Vagina (tissue), 2 donors: ENCODE measurements at regions not wholly inside any gene's neighbourhood (a gene's known extent, or its start where the extent isn't known, plus 50 kb on each side); places are given as distances from the start of the nearest gene placed in this dataset.

ENCODE experiments used
- DNase-seq, 2 donors: peaks; one replicate each; pipeline ENCODE4 v3.0.0-alpha.2; 2017; ENCODE audit errors: extremely low spot score in 2 of 2
- H3K27ac ChIP-seq: fragments of 200-600 bp; sonication (generic); one replicate; pipeline ENCODE4 v1.5.1; 2019
- H3K27me3 ChIP-seq: fragments of 200-600 bp; sonication (generic); one replicate; pipeline ENCODE4 v1.5.1; 2019
- H3K36me3 ChIP-seq, 2 donors: fragments of 200-600 bp; sonication (generic); one replicate each; pipeline ENCODE4 v1.5.1; 2017 to 2019
- H3K4me1 ChIP-seq: fragments of 200-600 bp; sonication (generic); one replicate; pipeline ENCODE4 v1.5.1; 2019
- H3K4me3 ChIP-seq, 2 donors: fragments of 200-600 bp; sonication (generic); 1 replicate in 1 of 2; 2 replicates in 1 of 2; pipeline ENCODE4 v1.5.1; 2016 to 2019
- H3K9me3 ChIP-seq: fragments of 200-600 bp; sonication (generic); one replicate; pipeline ENCODE4 v1.5.1; 2019
- POLR2A ChIP-seq, 2 donors: fragments of 450-650 bp; IDR thresholded peaks; one replicate each; pipeline ENCODE4 v1.6.1; 2017; ENCODE audit warnings: antibody characterized with exemption in 2 of 2, mild to moderate bottlenecking in 2 of 2, moderate library complexity in 2 of 2
- POLR2AphosphoS5 ChIP-seq, 2 donors: sonication (generic); formaldehyde crosslinking; IDR thresholded peaks; one replicate each; pipeline ENCODE4 v1.9.0; 2017; ENCODE audit warnings: antibody characterized with exemption in 2 of 2, mild to moderate bottlenecking in 2 of 2, low read depth in 1 of 2; ENCODE audit not compliant: insufficient read depth in 1 of 2
- intact Hi-C: fragments of 100-400 bp; cut with DNase I; formaldehyde crosslinking; loops from one replicate; pipeline ENCODE4 v1.15.1; 2023
- TF ChIP-seq, protein P1 (sequence below), 3 experiments: fragments of 450-650 bp in 2 of 3; fragments of 200-600 bp in 1 of 3; sonication (generic) in 1 of 3; IDR thresholded peaks; one replicate each; pipeline ENCODE4 v1.5.1; 2017 to 2019; ENCODE audit warnings: antibody characterized with exemption in 3 of 3, mild to moderate bottlenecking in 2 of 3, moderate library complexity in 2 of 3

DNA sequence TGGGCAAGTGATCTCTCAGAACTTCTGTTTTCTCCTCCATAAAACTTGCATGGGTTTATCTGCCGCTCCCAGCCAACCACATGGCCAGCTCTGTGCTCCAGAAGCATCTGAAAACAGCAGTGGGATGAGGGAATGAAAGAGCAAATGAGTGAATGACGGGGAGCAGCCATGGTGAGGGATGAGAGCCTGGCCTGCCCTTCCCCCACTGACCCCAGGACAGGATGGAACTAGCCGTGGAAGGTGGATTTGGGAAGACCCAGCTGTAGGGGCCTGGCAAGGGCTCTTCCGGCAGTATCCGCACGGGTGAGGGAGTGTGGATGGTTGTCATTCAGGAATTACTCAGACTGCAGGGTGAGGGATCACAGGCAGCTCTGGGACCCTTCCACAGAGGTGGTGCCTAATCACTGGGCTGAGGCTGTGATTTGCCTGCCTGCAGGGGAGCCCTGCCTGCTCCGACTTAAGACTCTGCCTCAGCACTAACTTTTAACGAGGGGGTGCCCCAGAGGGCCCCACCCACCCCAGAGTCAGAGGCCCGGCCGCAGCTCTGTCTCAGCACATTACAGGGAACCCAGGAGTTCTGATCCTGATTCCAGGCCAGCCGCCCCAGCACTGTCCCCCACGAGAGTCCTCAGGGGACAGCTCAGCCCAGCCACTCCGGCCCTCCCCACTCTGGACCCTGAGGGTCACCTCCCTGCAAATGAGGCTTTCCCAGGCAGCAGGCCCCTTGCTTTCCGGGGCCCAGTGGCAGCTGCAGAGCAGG is 136.8 kb upstream of the C14orf180 start:
- TF ChIP-seq POLR2AphosphoS5 (IDR thresholded peaks at IDR 0.05; ENCODE audit: insufficient read depth in 1 of 2, low read depth in 1 of 2) (no peak), POLR2A (IDR thresholded peaks at IDR 0.05) (no peak)
- TF ChIP-seq, protein P1, sequence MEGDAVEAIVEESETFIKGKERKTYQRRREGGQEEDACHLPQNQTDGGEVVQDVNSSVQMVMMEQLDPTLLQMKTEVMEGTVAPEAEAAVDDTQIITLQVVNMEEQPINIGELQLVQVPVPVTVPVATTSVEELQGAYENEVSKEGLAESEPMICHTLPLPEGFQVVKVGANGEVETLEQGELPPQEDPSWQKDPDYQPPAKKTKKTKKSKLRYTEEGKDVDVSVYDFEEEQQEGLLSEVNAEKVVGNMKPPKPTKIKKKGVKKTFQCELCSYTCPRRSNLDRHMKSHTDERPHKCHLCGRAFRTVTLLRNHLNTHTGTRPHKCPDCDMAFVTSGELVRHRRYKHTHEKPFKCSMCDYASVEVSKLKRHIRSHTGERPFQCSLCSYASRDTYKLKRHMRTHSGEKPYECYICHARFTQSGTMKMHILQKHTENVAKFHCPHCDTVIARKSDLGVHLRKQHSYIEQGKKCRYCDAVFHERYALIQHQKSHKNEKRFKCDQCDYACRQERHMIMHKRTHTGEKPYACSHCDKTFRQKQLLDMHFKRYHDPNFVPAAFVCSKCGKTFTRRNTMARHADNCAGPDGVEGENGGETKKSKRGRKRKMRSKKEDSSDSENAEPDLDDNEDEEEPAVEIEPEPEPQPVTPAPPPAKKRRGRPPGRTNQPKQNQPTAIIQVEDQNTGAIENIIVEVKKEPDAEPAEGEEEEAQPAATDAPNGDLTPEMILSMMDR (IDR thresholded peaks at IDR 0.05), result no peak
- H3K27ac ChIP-seq, result no peak overlapping the region
- no peaks in the 10 kb centered on the region for H3K27me3 ChIP-seq
- intact Hi-C loops, result no loop called here
- no peaks in the 10 kb centered on the region for H3K4me1 ChIP-seq
- H3K9me3 ChIP-seq, result no peaks in the 10 kb centered on the region
- DNase-seq, result peak; percentile 54 to 81
- H3K36me3 ChIP-seq, result no peaks in the 10 kb centered on the region
- H3K4me3 ChIP-seq, result no peak overlapping the region

DNA sequence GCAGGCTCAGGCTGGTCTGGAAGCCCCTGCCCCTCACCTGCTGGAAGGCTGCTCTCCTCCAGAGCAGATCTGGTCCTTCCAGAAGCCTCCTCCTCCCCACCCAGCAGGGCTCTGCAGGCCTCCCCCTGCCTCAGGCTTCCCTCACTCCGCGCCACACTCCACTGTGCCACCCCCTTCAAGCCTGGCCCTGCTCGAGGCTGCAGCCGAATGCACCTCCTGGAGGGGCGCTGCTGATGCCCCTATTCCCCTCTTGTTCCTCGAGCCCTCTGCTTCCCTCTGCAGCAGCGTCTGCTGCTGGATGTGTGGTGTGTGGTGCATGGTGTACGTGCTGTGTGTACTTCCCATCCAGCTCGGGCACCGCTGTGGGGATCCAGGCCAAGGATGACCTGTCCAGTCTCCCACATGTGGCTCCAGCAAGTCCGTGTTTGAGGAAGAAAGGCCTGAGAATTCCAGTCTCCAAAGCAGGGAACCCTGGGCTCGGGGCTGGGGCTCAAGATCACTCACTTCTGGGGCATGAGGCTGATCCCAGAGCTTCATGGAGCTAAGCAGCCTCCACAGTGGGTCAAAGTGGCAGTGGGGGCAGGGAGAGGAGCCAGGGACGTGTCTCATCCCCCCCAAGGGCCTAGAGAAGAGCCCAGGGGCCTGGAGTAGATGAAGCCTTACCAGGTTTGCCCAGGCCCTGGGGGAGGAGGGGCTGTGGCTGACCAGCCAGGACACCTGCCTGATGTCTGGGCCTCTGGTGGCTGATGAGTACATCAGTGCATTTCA is 136.0 kb upstream of the C14orf180 start:
- TF ChIP-seq POLR2A (IDR thresholded peaks at IDR 0.05) (no peak), POLR2AphosphoS5 (IDR thresholded peaks at IDR 0.05; ENCODE audit: insufficient read depth in 1 of 2, low read depth in 1 of 2) (no peak)
- TF ChIP-seq, protein P1 (IDR thresholded peaks at IDR 0.05), result no peak
- H3K9me3 ChIP-seq, result no peaks in the 10 kb centered on the region
- intact Hi-C loops, result no loop called here

DNA sequence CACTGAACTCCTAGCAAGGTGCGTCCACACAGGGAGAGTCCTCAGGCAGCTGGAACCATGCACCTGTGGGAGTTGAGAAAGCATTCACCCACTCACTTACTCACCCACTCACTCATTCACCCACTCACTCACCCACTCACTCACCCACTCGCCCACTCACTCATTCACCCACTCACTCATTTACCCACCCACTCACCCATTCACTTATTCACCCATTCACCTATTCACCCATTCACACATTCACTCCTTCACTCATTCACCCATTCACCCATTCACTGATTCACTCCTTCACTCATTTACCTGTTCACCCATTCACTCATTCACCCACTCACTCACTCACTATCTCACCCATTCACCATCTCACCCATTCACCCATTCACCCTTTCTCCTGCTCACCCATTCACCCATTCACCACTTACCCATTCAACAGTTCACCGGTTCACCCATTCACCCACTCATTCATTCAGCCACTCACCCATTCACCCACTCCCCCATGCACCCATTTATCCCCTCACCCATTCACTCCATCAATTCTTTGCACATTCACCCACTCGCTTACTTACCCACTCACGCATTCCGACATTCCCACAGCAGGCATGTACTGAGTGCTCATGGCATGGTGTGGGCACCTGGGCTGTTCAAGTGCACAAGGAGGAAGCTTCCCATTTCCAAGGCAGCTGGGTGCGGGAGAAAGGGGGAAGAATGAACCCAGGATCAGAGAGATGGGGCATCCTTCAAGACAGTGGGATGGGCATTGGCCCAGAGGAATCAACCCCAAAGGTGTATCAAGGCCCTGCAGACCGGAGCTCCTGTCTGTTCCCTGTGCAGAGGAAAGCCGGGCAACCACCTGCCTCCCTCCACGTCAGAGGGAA is 135.2 kb upstream of the C14orf180 start:
- H3K4me3 ChIP-seq, result no peak overlapping the region
- no peaks in the 10 kb centered on the region for H3K27me3 ChIP-seq
- intact Hi-C loops, result no loop called here
- no peak for TF ChIP-seq POLR2AphosphoS5 (IDR thresholded peaks at IDR 0.05; ENCODE audit: insufficient read depth in 1 of 2, low read depth in 1 of 2)
- TF ChIP-seq POLR2A (IDR thresholded peaks at IDR 0.05), result no peak
- TF ChIP-seq, protein P1 (IDR thresholded peaks at IDR 0.05), result no peak
- H3K9me3 ChIP-seq, result no peaks in the 10 kb centered on the region
- H3K4me1 ChIP-seq, result no peaks in the 10 kb centered on the region
- DNase-seq, result peak; percentile 42 to 85
- H3K27ac ChIP-seq, result no peak overlapping the region
- H3K36me3 ChIP-seq, result no peaks in the 10 kb centered on the region

More for the DNA sequence above, 136.0 kb upstream of the C14orf180 start:
- Histone ChIP-seq H3K27ac (no peak overlapping the region), H3K36me3 (no peaks in the 10 kb centered on the region), H3K27me3 (no peaks in the 10 kb centered on the region), H3K4me3 (no peak overlapping the region), H3K4me1 (no peaks in the 10 kb centered on the region)
- peak in 1 of 2 donors; percentile 76 for DNase-seq

DNA sequence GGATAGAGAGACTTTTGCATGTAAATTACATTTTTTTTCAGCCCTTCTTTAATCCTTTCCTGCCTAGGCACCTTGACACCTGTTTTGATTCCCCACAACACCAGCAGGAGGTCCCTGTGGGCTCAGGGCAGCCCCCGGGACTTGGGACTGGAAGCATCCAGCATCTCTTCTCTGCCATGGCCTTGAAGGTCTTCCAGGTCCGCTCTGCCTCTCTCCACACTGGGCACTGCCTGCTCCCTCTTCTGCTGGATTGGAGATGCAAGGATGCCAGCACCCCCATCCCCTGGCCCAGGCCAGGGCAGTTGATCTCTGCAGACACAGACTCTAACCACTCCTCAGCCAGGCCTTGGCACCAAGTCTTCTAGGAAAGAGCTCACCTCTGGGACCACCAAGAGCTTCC is 134.5 kb upstream of the C14orf180 start:
- TF ChIP-seq, protein P1 (IDR thresholded peaks at IDR 0.05), result no peak
- TF ChIP-seq POLR2A (IDR thresholded peaks at IDR 0.05) (no peak), POLR2AphosphoS5 (IDR thresholded peaks at IDR 0.05; ENCODE audit: insufficient read depth in 1 of 2, low read depth in 1 of 2) (no peak)
- H3K27ac ChIP-seq, result no peak overlapping the region
- H3K9me3 ChIP-seq, result no peaks in the 10 kb centered on the region
- intact Hi-C loops, result no loop called here
- DNase-seq, result peak in 1 of 2 donors; percentile 91
- H3K4me3 ChIP-seq, result no peak overlapping the region
- no peaks in the 10 kb centered on the region for H3K27me3 ChIP-seq
- no peaks in the 10 kb centered on the region for H3K36me3 ChIP-seq
- H3K4me1 ChIP-seq, result no peaks in the 10 kb centered on the region
